Choroid plexus epithelial cell (primary cell): ENCODE measurements at regions not wholly inside any gene's neighbourhood (a gene's known extent, or its start where the extent isn't known, plus 50 kb on each side); places are given as distances from the start of the nearest gene placed in this dataset.

Source experiments
- DNase-seq: peaks from one replicate; pipeline ENCODE4 v3.0.0-alpha.2; 2010; ENCODE audit warnings: low read depth
- H3K4me3 ChIP-seq: 2 replicates; pipeline ENCODE4 v1.5.1; 2011; ENCODE audit warnings: low read depth, mild to moderate bottlenecking, control low read depth, low read length, moderate library complexity
- TF ChIP-seq, protein P1 (sequence below): conservative IDR thresholded peaks from 2 replicates; pipeline ENCODE4 v1.5.1; 2011; ENCODE audit warnings: low read depth, mild to moderate bottlenecking, control low read depth, inconsistent platforms, low read length, moderate library complexity

DNA sequence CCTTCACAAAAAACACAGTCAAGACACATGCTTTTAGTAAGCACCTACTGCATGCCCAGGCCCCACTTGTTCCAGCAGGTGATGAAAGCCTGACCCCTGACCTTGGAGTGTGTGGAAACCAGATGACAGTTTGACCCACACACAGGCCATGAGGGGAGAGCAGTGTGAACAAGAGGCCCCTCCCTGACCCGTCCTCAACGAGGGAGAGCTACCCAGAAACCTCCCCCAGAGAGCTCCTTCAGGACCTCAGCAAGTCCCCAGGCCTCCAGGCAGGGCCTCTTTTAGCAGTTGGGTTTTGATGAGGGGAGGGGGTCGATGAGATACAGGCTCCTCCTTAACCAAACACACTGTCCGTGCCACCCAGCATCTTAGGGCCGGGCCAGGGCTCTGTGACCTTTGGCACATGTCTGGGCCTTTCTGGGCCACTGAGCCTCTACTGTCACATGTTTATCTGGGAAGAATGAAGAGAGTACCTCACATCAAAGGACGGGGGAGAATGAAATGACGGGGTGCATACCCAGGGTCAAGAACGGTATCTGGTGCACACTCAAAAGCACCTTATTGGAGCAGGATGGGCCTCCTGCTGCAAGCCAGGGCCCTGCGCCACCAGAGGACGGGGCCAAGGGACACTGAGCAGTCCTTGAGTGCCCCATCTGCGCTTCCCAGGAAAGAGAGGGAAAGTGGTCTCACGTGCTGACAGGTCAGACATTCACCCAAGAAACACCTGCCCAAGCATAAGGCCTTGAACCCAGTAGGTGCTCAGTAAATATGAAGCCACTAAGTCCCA, 202.6 kb upstream of the ZMIZ1 start:
- DNase-seq, result no peak
- no peak overlapping the region for H3K4me3 ChIP-seq
- TF ChIP-seq, protein P1, sequence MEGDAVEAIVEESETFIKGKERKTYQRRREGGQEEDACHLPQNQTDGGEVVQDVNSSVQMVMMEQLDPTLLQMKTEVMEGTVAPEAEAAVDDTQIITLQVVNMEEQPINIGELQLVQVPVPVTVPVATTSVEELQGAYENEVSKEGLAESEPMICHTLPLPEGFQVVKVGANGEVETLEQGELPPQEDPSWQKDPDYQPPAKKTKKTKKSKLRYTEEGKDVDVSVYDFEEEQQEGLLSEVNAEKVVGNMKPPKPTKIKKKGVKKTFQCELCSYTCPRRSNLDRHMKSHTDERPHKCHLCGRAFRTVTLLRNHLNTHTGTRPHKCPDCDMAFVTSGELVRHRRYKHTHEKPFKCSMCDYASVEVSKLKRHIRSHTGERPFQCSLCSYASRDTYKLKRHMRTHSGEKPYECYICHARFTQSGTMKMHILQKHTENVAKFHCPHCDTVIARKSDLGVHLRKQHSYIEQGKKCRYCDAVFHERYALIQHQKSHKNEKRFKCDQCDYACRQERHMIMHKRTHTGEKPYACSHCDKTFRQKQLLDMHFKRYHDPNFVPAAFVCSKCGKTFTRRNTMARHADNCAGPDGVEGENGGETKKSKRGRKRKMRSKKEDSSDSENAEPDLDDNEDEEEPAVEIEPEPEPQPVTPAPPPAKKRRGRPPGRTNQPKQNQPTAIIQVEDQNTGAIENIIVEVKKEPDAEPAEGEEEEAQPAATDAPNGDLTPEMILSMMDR, result no peak

DNA sequence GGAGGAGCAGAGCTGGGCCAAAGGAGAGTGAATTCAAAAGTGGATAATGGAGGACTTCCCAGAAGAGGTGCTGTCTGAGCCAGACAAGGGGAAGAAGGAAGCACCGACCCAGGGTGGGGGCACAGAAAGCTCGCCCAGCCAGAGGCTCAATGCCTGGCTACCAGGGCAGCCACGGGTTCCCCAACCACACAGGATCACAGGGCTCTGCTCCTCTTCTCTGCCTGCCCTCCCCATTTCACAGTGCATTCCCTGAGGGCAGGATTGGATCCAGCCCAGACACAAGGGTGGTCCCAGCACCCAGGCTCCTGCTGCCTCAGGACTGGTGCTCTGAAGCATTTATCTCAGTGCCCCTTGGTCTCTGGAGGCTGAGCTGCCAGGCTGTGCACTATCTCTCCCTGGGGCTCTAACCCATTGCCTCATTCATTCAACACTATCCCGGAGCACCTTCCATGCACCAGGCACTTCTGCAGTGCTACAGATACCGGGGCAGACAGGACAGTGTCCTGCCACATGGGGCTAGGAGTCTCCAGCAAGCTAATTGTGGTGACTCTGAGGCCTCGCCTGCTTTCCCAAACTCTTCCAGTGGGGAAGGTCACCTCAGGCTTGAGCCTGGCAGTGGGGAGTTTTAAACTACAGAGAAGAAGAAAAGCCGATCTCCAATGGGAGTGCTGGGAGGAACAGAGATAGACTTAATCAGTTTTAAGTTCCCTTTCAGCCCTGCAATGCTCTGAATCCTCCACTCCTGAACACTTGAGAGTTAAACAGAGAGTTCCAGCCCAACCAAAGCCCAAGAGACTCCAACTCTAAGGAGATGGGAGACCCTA, 201.8 kb upstream of the ZMIZ1 start:
- no peak overlapping the region for H3K4me3 ChIP-seq
- TF ChIP-seq, protein P1, result no peak
- no peak for DNase-seq

DNA sequence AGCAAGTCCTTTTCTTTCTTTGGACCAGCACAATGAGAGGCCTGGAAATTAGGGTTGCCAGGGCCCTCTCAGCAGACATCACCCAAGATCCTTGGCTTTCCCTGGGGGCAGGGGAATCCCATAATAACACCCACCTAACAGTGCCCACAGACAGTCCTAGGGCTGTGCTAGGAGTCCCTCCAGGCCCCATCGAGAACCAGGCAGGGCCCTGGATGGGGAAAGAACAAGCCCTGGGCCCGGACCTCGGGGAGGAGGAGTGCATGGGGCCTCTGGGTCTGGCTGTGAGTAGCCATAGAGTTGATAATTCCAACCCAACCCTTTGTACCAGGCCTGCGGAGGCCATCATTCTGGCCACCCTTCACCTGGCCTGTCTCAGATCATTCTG, 201.2 kb upstream of the ZMIZ1 start:
- no peak overlapping the region for H3K4me3 ChIP-seq
- DNase-seq, result no peak
- TF ChIP-seq, protein P1, result no peak

DNA sequence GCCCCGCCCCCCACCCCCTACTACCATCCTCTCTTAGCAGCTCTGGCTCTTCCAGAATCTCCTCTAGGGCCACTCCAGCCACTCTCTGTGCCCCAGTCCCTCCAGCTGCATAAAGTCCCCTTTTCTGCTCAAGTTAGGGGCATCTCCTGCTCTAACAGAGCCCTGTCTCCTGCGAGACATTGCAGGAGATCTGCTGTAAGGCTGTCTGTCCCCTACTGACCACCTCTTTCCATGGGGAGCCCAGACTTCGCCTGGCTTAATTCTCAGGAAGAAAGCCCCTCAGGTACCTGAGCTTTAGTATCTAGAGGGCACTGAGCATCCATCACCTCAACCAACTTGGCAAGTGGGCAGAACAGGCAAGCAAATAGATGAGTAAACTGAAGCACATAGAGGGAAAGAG, 200.7 kb upstream of the ZMIZ1 start:
- H3K4me3 ChIP-seq, result no peak overlapping the region
- DNase-seq, result no peak
- TF ChIP-seq, protein P1, result no peak

DNA sequence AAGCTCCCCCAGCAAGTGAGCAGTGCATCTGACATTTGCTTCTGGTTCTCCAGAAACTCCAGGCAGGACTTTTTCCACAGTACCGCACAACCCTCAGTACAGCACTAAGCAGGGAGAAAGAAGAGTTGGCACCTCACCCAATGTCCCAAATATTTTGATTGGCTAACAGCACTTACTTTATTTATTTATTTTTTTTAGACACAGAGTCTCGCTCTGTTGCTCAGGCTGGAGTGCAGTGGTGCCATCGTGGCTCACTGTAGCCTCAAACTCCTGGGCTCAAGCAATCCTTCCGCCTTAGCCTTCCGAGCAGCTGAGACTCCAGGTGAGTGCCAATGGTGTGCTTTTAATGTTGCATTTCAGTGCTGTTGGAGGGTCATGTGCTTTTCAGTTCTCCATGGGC, 200.3 kb upstream of the ZMIZ1 start:
- no peak overlapping the region for H3K4me3 ChIP-seq
- no peak for DNase-seq
- TF ChIP-seq, protein P1, result no peak

DNA sequence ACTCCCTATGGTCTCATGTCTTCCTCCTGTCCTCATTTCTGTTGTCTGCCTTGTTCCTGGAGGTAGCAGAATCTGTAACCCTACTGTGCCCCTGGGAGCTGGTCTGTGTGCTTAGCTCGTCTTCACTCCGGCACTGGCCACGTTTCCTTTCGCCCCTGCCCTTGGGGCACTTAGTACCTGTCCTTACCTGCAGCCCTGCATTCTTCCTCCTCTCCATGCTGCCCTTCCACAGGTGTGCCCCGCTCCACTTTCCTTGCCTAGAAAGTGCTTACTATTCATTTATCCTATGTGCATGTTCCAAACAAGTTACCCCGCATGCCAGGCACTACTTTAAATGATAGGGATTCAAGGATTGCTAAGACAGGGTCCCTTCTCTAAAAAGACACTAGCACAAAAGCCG, 199.9 kb upstream of the ZMIZ1 start:
- TF ChIP-seq, protein P1, result no peak
- no peak for DNase-seq
- H3K4me3 ChIP-seq, result no peak overlapping the region
